ENCODE measurements at regions not wholly inside any gene's neighbourhood (a gene's known extent, or its start where the extent isn't known, plus 50 kb on each side); places are given as distances from the start of the nearest gene placed in this dataset.

- no peak for DNase-seq
Measured at GRCh38 chr5:117255211-117256027, 680.8 kb upstream of the SEMA6A start.

- DNase-seq: no peak
Measured at GRCh38 chr5:117252566-117252965, 677.9 kb upstream of the SEMA6A start.

GRCh38 chr5:117249086-117249815, 674.6 kb upstream of the SEMA6A start:
- no peak for DNase-seq

GRCh38 chr5:117246424-117246823, 671.8 kb upstream of the SEMA6A start:
- DNase-seq: no peak

GRCh38 chr5:117245130-117245529, 670.5 kb upstream of the SEMA6A start:
- DNase-seq: no peak

- DNase-seq: no peak
Measured at GRCh38 chr5:117242028-117242427, 667.4 kb upstream of the SEMA6A start.

- no peak for DNase-seq
Measured at GRCh38 chr5:117236941-117237340, 662.3 kb upstream of the SEMA6A start.

GRCh38 chr5:117235786-117236185, 661.2 kb upstream of the SEMA6A start:
- no peak for DNase-seq

- no peak for DNase-seq
Measured at GRCh38 chr5:117230375-117230774, 655.8 kb upstream of the SEMA6A start.

- DNase-seq: no peak
Measured at GRCh38 chr5:117220730-117221129, 646.1 kb upstream of the SEMA6A start.

GRCh38 chr5:117218789-117219188, 644.2 kb upstream of the SEMA6A start:
- DNase-seq: no peak

- no peak for DNase-seq
Measured at GRCh38 chr5:117212866-117213265, 638.2 kb upstream of the SEMA6A start.

- DNase-seq: no peak
Measured at GRCh38 chr5:117210796-117211195, 636.2 kb upstream of the SEMA6A start.

GRCh38 chr5:117209479-117209878, 634.9 kb upstream of the SEMA6A start:
- DNase-seq: no peak

GRCh38 chr5:117207088-117207668, 632.6 kb upstream of the SEMA6A start:
- no peak for DNase-seq

GRCh38 chr5:117205894-117206293, 631.3 kb upstream of the SEMA6A start:
- no peak for DNase-seq

- DNase-seq: no peak
Measured at GRCh38 chr5:117204926-117205869, 630.6 kb upstream of the SEMA6A start.

GRCh38 chr5:117204404-117204803, 629.8 kb upstream of the SEMA6A start:
- no peak for DNase-seq

GRCh38 chr5:117203584-117203983, 629.0 kb upstream of the SEMA6A start:
- DNase-seq: no peak

GRCh38 chr5:117201001-117201400, 626.4 kb upstream of the SEMA6A start:
- DNase-seq: no peak

GRCh38 chr5:117195076-117195475, 620.5 kb upstream of the SEMA6A start:
- no peak for DNase-seq

- no peak for DNase-seq
Measured at GRCh38 chr5:117191251-117191650, 616.6 kb upstream of the SEMA6A start.

- no peak for DNase-seq
Measured at GRCh38 chr5:117189784-117190183, 615.2 kb upstream of the SEMA6A start.
